ENCODE measurements at regions not wholly inside any gene's neighbourhood (a gene's known extent, or its start where the extent isn't known, plus 50 kb on each side); places are given as distances from the start of the nearest gene placed in this dataset.

- 60% methylated on average over 8 of the region's 8 CpGs for WGBS
- H3K36me3 ChIP-seq: no peaks in the 10 kb centered on the region
These were observed 218.0 kb downstream of the THBS2 start for GRCh38 chr6:169035385-169036240.

DNA sequence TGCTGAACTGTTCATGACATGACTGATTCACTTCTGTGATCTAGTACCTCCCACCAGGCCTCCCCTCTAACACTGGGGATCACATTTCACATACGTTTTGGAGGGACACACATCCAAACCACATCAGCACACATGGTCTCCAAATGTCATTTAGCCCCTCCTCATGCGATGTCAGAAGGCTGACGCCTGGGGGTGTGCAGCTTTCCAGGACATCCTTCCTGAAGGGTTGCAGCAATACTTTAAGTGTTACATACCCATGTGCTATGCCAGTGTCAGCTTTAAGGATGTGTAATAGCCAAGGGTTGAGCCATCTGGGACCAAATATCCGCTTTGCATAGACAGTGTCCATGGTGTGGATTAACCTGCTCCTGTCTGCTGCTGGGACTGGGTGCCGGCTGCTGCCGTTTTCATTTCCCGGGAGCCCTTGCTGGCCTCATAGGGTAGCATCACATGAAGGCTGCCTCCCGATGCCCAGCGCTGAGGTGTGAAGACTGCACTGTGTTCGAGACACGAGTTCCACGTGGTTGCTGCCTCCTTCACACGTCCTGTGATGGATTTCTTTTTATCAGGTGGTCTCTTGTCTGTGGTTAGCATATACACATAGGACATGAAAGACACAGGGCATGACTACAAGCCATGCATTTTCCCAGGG lies 219.0 kb downstream of the THBS2 start:
- DNase-seq (ENCODE audit: low spot score): no peak
- no peaks in the 10 kb centered on the region for H3K27me3 ChIP-seq (replicated peaks; ENCODE audit: insufficient read depth)
- H3K4me1 ChIP-seq (replicated peaks): no peaks in the 10 kb centered on the region
- 91% methylated on average over 13 of the region's 13 CpGs for WGBS
- TF ChIP-seq POLR2AphosphoS5 (IDR thresholded peaks at IDR 0.05) (no peak), POLR2A (IDR thresholded peaks at IDR 0.05) (no peak)
- TF ChIP-seq, protein P1, sequence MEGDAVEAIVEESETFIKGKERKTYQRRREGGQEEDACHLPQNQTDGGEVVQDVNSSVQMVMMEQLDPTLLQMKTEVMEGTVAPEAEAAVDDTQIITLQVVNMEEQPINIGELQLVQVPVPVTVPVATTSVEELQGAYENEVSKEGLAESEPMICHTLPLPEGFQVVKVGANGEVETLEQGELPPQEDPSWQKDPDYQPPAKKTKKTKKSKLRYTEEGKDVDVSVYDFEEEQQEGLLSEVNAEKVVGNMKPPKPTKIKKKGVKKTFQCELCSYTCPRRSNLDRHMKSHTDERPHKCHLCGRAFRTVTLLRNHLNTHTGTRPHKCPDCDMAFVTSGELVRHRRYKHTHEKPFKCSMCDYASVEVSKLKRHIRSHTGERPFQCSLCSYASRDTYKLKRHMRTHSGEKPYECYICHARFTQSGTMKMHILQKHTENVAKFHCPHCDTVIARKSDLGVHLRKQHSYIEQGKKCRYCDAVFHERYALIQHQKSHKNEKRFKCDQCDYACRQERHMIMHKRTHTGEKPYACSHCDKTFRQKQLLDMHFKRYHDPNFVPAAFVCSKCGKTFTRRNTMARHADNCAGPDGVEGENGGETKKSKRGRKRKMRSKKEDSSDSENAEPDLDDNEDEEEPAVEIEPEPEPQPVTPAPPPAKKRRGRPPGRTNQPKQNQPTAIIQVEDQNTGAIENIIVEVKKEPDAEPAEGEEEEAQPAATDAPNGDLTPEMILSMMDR (IDR thresholded peaks at IDR 0.05): no peak
- H3K36me3 ChIP-seq: no peaks in the 10 kb centered on the region
- H3K4me3 ChIP-seq: no peak overlapping the region
- H3K27ac ChIP-seq: no peak overlapping the region
- intact Hi-C loops (cut with DNase I): no loop called here
- H3K9me3 ChIP-seq: no peaks in the 10 kb centered on the region

More at GRCh38 chr6:169035385-169036240, 218.0 kb downstream of the THBS2 start:
- Histone ChIP-seq H3K27me3 (replicated peaks; ENCODE audit: insufficient read depth) (no peaks in the 10 kb centered on the region), H3K4me3 (no peak overlapping the region), H3K27ac (no peak overlapping the region), H3K9me3 (no peaks in the 10 kb centered on the region), H3K4me1 (replicated peaks) (no peaks in the 10 kb centered on the region)
- TF ChIP-seq, protein P1 (IDR thresholded peaks at IDR 0.05): no peak
- DNase-seq (ENCODE audit: low spot score): no peak
- intact Hi-C loops (cut with DNase I): no loop called here

DNA sequence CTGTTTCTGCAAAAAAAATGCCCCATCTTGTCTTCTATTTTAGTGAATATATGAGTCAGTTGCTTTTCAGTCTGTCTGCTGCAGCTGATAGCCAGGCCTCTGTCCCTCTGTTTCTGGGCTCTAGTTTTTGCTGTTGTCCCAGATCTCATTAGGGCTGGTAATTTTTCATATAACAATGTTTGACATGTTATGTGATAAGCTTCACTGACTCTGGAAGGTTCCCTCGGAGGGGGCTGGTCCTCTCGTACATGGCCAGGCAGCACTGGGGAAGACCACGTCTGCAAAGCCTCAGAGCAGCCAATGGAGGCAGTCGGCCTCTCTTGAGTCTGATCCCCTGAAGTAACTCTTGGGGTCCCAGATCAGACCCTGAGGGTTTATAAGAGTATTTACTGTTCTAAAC lies 223.8 kb downstream of the THBS2 start:
- TF ChIP-seq POLR2A (IDR thresholded peaks at IDR 0.05) (no peak), POLR2AphosphoS5 (IDR thresholded peaks at IDR 0.05) (no peak)
- TF ChIP-seq, protein P1 (IDR thresholded peaks at IDR 0.05): no peak
- H3K9me3 ChIP-seq: no peaks in the 10 kb centered on the region
- H3K27ac ChIP-seq: no peak overlapping the region
- DNase-seq (ENCODE audit: low spot score): no peak
- no peaks in the 10 kb centered on the region for H3K27me3 ChIP-seq (replicated peaks; ENCODE audit: insufficient read depth)
- no peaks in the 10 kb centered on the region for H3K4me1 ChIP-seq (replicated peaks)
- WGBS: 87% methylated on average over 4 of the region's 4 CpGs
- intact Hi-C loops (cut with DNase I): no loop called here
- H3K36me3 ChIP-seq: no peaks in the 10 kb centered on the region
- no peak overlapping the region for H3K4me3 ChIP-seq

- Histone ChIP-seq H3K27ac (no peak overlapping the region), H3K27me3 (replicated peaks; ENCODE audit: insufficient read depth) (no peaks in the 10 kb centered on the region), H3K4me3 (no peak overlapping the region), H3K4me1 (replicated peaks) (no peaks in the 10 kb centered on the region), H3K36me3 (no peaks in the 10 kb centered on the region), H3K9me3 (no peaks in the 10 kb centered on the region)
- DNase-seq (ENCODE audit: low spot score): no peak
- intact Hi-C loops (cut with DNase I): no loop called here
- WGBS: 75% methylated on average over 3 of the region's 3 CpGs
- TF ChIP-seq POLR2A (IDR thresholded peaks at IDR 0.05) (no peak), POLR2AphosphoS5 (IDR thresholded peaks at IDR 0.05) (no peak)
- TF ChIP-seq, protein P1 (IDR thresholded peaks at IDR 0.05): no peak
These were observed 225.3 kb downstream of the THBS2 start for GRCh38 chr6:169028343-169028742.
